Esophagus squamous epithelium (tissue), 5 donors: ENCODE measurements at regions not wholly inside any gene's neighbourhood (a gene's known extent, or its start where the extent isn't known, plus 50 kb on each side); places are given as distances from the start of the nearest gene placed in this dataset.

ENCODE experiments used
- DNase-seq: peaks from one replicate; lab custom pipeline; 2025; lab: John Stamatoyannopoulos, UW
- H3K27ac ChIP-seq, 4 donors: fragments of 200-600 bp; sonication (generic); one replicate each; pipeline ENCODE4 v1.5.1; 2016 to 2019; ENCODE audit warnings: mild to moderate bottlenecking in 1 of 4
- H3K27me3 ChIP-seq, 4 donors: fragments of 200-600 bp; sonication (generic); 1 replicate in 3 of 4; 2 replicates in 1 of 4; pipeline versions ENCODE4 v1.5.1 to v1.6.0; 2017 to 2021; ENCODE audit warnings: antibody characterized with exemption in 1 of 4
- H3K36me3 ChIP-seq, 3 donors: fragments of 200-600 bp; sonication (generic); one replicate each; pipeline ENCODE4 v1.5.1; 2016 to 2019
- H3K4me1 ChIP-seq, 3 donors: fragments of 200-600 bp; sonication (generic); one replicate each; pipeline ENCODE4 v1.5.1; 2017 to 2019
- H3K4me3 ChIP-seq, 4 donors: fragments of 200-600 bp; sonication (generic); 1 replicate in 3 of 4; 2 replicates in 1 of 4; pipeline ENCODE4 v1.5.1; 2016 to 2019; ENCODE audit warnings: mild to moderate bottlenecking in 2 of 4, moderate library complexity in 1 of 4
- H3K9me3 ChIP-seq, 3 donors: fragments of 200-600 bp; sonication (generic); one replicate each; pipeline ENCODE4 v1.5.1; 2016 to 2019
- CTCF ChIP-seq, 6 experiments: fragments of 450-650 bp in 4 of 6; fragments of 200-600 bp in 2 of 6; sonication (generic) in 2 of 6; IDR thresholded peaks; one replicate each; pipeline ENCODE4 v1.5.1; 2016 to 2019; ENCODE audit warnings: antibody characterized with exemption in 6 of 6, mild to moderate bottlenecking in 4 of 6, moderate library complexity in 4 of 6
- POLR2A ChIP-seq, 4 donors: fragments of 450-650 bp; IDR thresholded peaks; one replicate each; pipeline ENCODE4 v1.6.1; 2017; ENCODE audit warnings: antibody characterized with exemption in 4 of 4, mild to moderate bottlenecking in 4 of 4, moderate library complexity in 3 of 4
- WGBS, 2 donors: methylation state at CpG; one replicate each; pipeline ENCODE4 v1.1.5; 2018; 5-methylcytosine and 5-hydroxymethylcytosine counted together
- intact Hi-C: fragments of 100-400 bp; cut with DNase I; formaldehyde crosslinking; loops from one replicate; pipeline ENCODE4 v1.15.0; 2022
- small RNA-seq, 4 donors: library from RNA; depleted of rRNA; stranded (forward); fragments of <200 nt; gene quantifications; one replicate each; pipeline ENCODE3, GENCODE V24; 2016
- donor health status: DM: yes; HTN: yes; CAD: no.

GRCh38 chr18:66668706-66669105 lies 64.8 kb upstream of the CDH19 start:
- H3K27me3 ChIP-seq = no peaks in the 10 kb centered on the region

GRCh38 chr18:66662632-66663031 lies 58.7 kb upstream of the CDH19 start:
- Histone ChIP-seq H3K27me3 (no peaks in the 10 kb centered on the region), H3K27ac (no peak overlapping the region), H3K36me3 (no peaks in the 10 kb centered on the region), H3K9me3 (no peaks in the 10 kb centered on the region), H3K4me3 (no peak overlapping the region), H3K4me1 (no peaks in the 10 kb centered on the region)
- DNase-seq = no peak
- no peak for TF ChIP-seq CTCF (IDR thresholded peaks at IDR 0.05)
- no peak for TF ChIP-seq POLR2A (IDR thresholded peaks at IDR 0.05)
- 66 to 75% methylated on average over 4 of the region's 4 CpGs for WGBS, 2 donors
- intact Hi-C loops = no loop called here

More at GRCh38 chr18:66668706-66669105, 64.8 kb upstream of the CDH19 start:
- intact Hi-C loops = no loop called here
- Histone ChIP-seq H3K4me3 (no peak overlapping the region), H3K9me3 (no peaks in the 10 kb centered on the region), H3K36me3 (no peaks in the 10 kb centered on the region), H3K27ac (no peak overlapping the region), H3K4me1 (no peaks in the 10 kb centered on the region)
- TF ChIP-seq POLR2A (IDR thresholded peaks at IDR 0.05) (no peak), CTCF (IDR thresholded peaks at IDR 0.05) (no peak)
- DNase-seq = no peak

GRCh38 chr18:66655407-66655806 lies 51.5 kb upstream of the CDH19 start:
- H3K36me3 ChIP-seq = no peaks in the 10 kb centered on the region
- DNase-seq = no peak
- TF ChIP-seq POLR2A (IDR thresholded peaks at IDR 0.05) (no peak), CTCF (IDR thresholded peaks at IDR 0.05) (no peak)
- H3K9me3 ChIP-seq = no peaks in the 10 kb centered on the region
- H3K4me1 ChIP-seq = no peaks in the 10 kb centered on the region
- intact Hi-C loops = no loop called here
- no peaks in the 10 kb centered on the region for H3K27me3 ChIP-seq
- H3K4me3 ChIP-seq = no peak overlapping the region
- no peak overlapping the region for H3K27ac ChIP-seq

Small RNAs in the stretch of these regions (small RNA-seq; reads per million reads assigned to genes)
- gene AC091042.1 (0 reads per million in 4 donors), gene MIR5011 (0 reads per million in 4 donors), gene RNU6-1037P (0 reads per million in 4 donors), gene RPL31P9 (0 reads per million in 4 donors)
